MCF 10A (cell line): ENCODE measurements at regions not wholly inside any gene's neighbourhood (a gene's known extent, or its start where the extent isn't known, plus 50 kb on each side); places are given as distances from the start of the nearest gene placed in this dataset.

Source experiments
- BruUV-seq: library from RNA; stranded (reverse); fragments of 400-500 nt; replicated peaks from 2 replicates; lab custom pipeline; 2021; lab: Mats Ljungman, UMichigan
- CTCF ChIA-PET: fragments of 300-600 bp; sonication (Branson Sonifier 250); formaldehyde crosslinking; extraction: SDS; loops from one replicate; lab custom pipeline; 2021; ENCODE audit warnings: antibody characterized with exemption, inconsistent platforms; lab: Yijun Ruan, JAX
- POLR2A ChIA-PET: fragments of 300-600, 350-650 bp; sonication (Branson Sonifier 250); formaldehyde crosslinking; extraction: SDS; loops from one replicate; lab custom pipeline; 2020; ENCODE audit warnings: antibody characterized with exemption, inconsistent platforms; lab: Yijun Ruan, JAX
- DNase-seq: peaks from one replicate; pipeline ENCODE4 v3.0.0-alpha.2; 2018; ENCODE audit not compliant: unreplicated experiment
- H3K27ac Mint-ChIP-seq: one replicate; pipeline ENCODE4 v1.8.0; 2022; ENCODE audit warnings: mild to moderate bottlenecking, low read depth, mixed read lengths; ENCODE audit not compliant: unreplicated experiment
- H3K27me3 Mint-ChIP-seq: one replicate; pipeline ENCODE4 v1.8.0; 2022; ENCODE audit warnings: mixed read lengths; ENCODE audit not compliant: insufficient read depth, unreplicated experiment
- H3K36me3 Mint-ChIP-seq: one replicate; pipeline ENCODE4 v1.8.0; 2022; ENCODE audit warnings: mild to moderate bottlenecking, moderate library complexity, mixed read lengths; ENCODE audit not compliant: insufficient read depth, unreplicated experiment
- H3K4me1 Mint-ChIP-seq: one replicate; pipeline ENCODE4 v1.8.0; 2022; ENCODE audit warnings: mixed read lengths; ENCODE audit not compliant: insufficient read depth, unreplicated experiment
- H3K4me3 Mint-ChIP-seq: one replicate; pipeline ENCODE4 v1.8.0; 2022; ENCODE audit warnings: mild to moderate bottlenecking, moderate library complexity, mixed read lengths; ENCODE audit not compliant: unreplicated experiment
- H3K9me3 Mint-ChIP-seq: one replicate; pipeline ENCODE4 v1.8.0; 2022; ENCODE audit warnings: mixed read lengths; ENCODE audit not compliant: unreplicated experiment
- CTCF ChIP-seq: fragments of 200-600 bp; IDR thresholded peaks from one replicate; pipeline ENCODE4 v1.8.0; 2022; ENCODE audit warnings: antibody characterized with exemption, mild to moderate bottlenecking; ENCODE audit not compliant: unreplicated experiment
- intact Hi-C: fragments of 100-400 bp; cut with micrococcal nuclease; formaldehyde crosslinking; loops from 2 replicates; pipeline ENCODE4 v1.14.1; 2022

- no peaks in the 10 kb centered on the region for H3K27me3 Mint-ChIP-seq
Observed at GRCh38 chr15:93201940-93202339, 112.9 kb upstream of the RGMA start.

GRCh38 chr15:93200837-93201226 is 111.8 kb upstream of the RGMA start:
- BruUV-seq: no TSS peak
- H3K27ac Mint-ChIP-seq: no peak overlapping the region
- peaks cover 19% of the 10 kb centered on the region for H3K9me3 Mint-ChIP-seq
- no peak overlapping the region for H3K4me3 Mint-ChIP-seq
- POLR2A ChIA-PET: no interaction called here
- no peak for DNase-seq
- CTCF ChIA-PET: no interaction called here
- H3K27me3 Mint-ChIP-seq: no peaks in the 10 kb centered on the region
- no peaks in the 10 kb centered on the region for H3K4me1 Mint-ChIP-seq
- TF ChIP-seq CTCF: no peak
- intact Hi-C loops: no loop called here
- H3K36me3 Mint-ChIP-seq: no peaks in the 10 kb centered on the region

More at GRCh38 chr15:93201940-93202339, 112.9 kb upstream of the RGMA start:
- Mint-ChIP-seq H3K4me1 (no peaks in the 10 kb centered on the region), H3K36me3 (no peaks in the 10 kb centered on the region), H3K4me3 (no peak overlapping the region), H3K27ac (no peak overlapping the region), H3K9me3 (peaks cover 19% of the 10 kb centered on the region)
- intact Hi-C loops: no loop called here
- ChIA-PET POLR2A (interaction anchor here (0.6 kb wide), 1 partner anchor 587 kb away, joined by 3 read pairs; no protein-coding TSS in a partner anchor), CTCF (interaction anchor here (0.6 to 1.2 kb wide), 2 partner anchors 92 to 918 kb away, joined by 3 read pairs; no protein-coding TSS in a partner anchor)
- no peak for DNase-seq
- BruUV-seq: no TSS peak
- TF ChIP-seq CTCF: no peak

- POLR2A ChIA-PET: no interaction called here
- Mint-ChIP-seq H3K4me1 (no peaks in the 10 kb centered on the region), H3K27ac (no peak overlapping the region), H3K9me3 (peaks cover 19% of the 10 kb centered on the region), H3K4me3 (no peak overlapping the region), H3K27me3 (no peaks in the 10 kb centered on the region), H3K36me3 (no peaks in the 10 kb centered on the region)
- intact Hi-C loops: no loop called here
- no peak for DNase-seq
- TF ChIP-seq CTCF: no peak
- CTCF ChIA-PET: interaction anchor here (0.7 to 1.1 kb wide), 2 partner anchors 9 to 546 kb away, joined by 3 read pairs; no protein-coding TSS in a partner anchor
- no TSS peak for BruUV-seq
Observed at GRCh38 chr15:93200081-93200836, 111.2 kb upstream of the RGMA start.

- Mint-ChIP-seq H3K27me3 (peaks cover 17% of the 10 kb centered on the region), H3K27ac (no peak overlapping the region), H3K4me1 (no peaks in the 10 kb centered on the region), H3K4me3 (no peak overlapping the region), H3K9me3 (peaks cover 19% of the 10 kb centered on the region), H3K36me3 (no peaks in the 10 kb centered on the region)
- ChIA-PET POLR2A (interaction anchor here (0.7 kb wide), 1 partner anchor 11 kb away, joined by 4 read pairs; no protein-coding TSS in a partner anchor), CTCF (interaction anchor here (0.6 to 0.7 kb wide), 2 partner anchors 16 to 650 kb away, joined by 4 read pairs; no protein-coding TSS in a partner anchor)
- DNase-seq: peak; percentile 66
- no peak for TF ChIP-seq CTCF
- no TSS peak for BruUV-seq
- intact Hi-C loops: no loop called here
Observed at GRCh38 chr15:93196135-93196670, 107.2 kb upstream of the RGMA start.
